GM18519 (cell line): ENCODE measurements at regions not wholly inside any gene's neighbourhood (a gene's known extent, or its start where the extent isn't known, plus 50 kb on each side); places are given as distances from the start of the nearest gene placed in this dataset.

Experiments
- ATAC-seq: cut with Tn5 transposase; IDR thresholded peaks from one replicate; pipeline ENCODE4 v1.9.1; 2021; ENCODE audit warnings: mild to moderate bottlenecking, moderate library complexity; ENCODE audit not compliant: unreplicated experiment, low FRiP score

GRCh38 chr14:21987937-21988336 lies 314.3 kb upstream of the OR4E1 start:
- no peak for ATAC-seq

GRCh38 chr14:21985081-21985480 lies 311.5 kb upstream of the OR4E1 start:
- no peak for ATAC-seq

- ATAC-seq: no peak
Observed at GRCh38 chr14:21978999-21979314, 305.3 kb upstream of the OR4E1 start.

- ATAC-seq: no peak
Observed at GRCh38 chr14:21978184-21978998, 304.8 kb upstream of the OR4E1 start.

GRCh38 chr14:21974741-21975140 lies 301.1 kb upstream of the OR4E1 start:
- ATAC-seq: no peak

GRCh38 chr14:21965042-21965441 lies 291.4 kb upstream of the OR4E1 start:
- ATAC-seq: no peak

- no peak for ATAC-seq
Observed at GRCh38 chr14:21964180-21964579, 290.6 kb upstream of the OR4E1 start.

- no peak for ATAC-seq
Observed at GRCh38 chr14:21960636-21961035, 287.0 kb upstream of the OR4E1 start.

- no peak for ATAC-seq
Observed at GRCh38 chr14:21941885-21942284, 268.3 kb upstream of the OR4E1 start.

GRCh38 chr14:21940887-21941856 lies 267.6 kb upstream of the OR4E1 start:
- ATAC-seq: no peak

- ATAC-seq: no peak
Observed at GRCh38 chr14:21939836-21940235, 266.2 kb upstream of the OR4E1 start.

GRCh38 chr14:21937996-21938395 lies 264.4 kb upstream of the OR4E1 start:
- ATAC-seq: no peak

GRCh38 chr14:21933681-21934080 lies 260.1 kb upstream of the OR4E1 start:
- no peak for ATAC-seq

GRCh38 chr14:21924479-21924878 lies 250.9 kb upstream of the OR4E1 start:
- ATAC-seq: no peak

GRCh38 chr14:21923820-21924219 lies 250.2 kb upstream of the OR4E1 start:
- no peak for ATAC-seq

- no peak for ATAC-seq
Observed at GRCh38 chr14:21921453-21921852, 247.8 kb upstream of the OR4E1 start.

- no peak for ATAC-seq
Observed at GRCh38 chr14:21917699-21918436, 244.2 kb upstream of the OR4E1 start.

GRCh38 chr14:21915826-21916225 lies 242.2 kb upstream of the OR4E1 start:
- no peak for ATAC-seq

- ATAC-seq: no peak
Observed at GRCh38 chr14:21913759-21914158, 240.1 kb upstream of the OR4E1 start.

- ATAC-seq: no peak
Observed at GRCh38 chr14:21912367-21912766, 238.7 kb upstream of the OR4E1 start.

GRCh38 chr14:21911877-21912276 lies 238.3 kb upstream of the OR4E1 start:
- ATAC-seq: no peak
